ENCODE measurements at regions not wholly inside any gene's neighbourhood (a gene's known extent, or its start where the extent isn't known, plus 50 kb on each side); places are given as distances from the start of the nearest gene placed in this dataset.

DNA sequence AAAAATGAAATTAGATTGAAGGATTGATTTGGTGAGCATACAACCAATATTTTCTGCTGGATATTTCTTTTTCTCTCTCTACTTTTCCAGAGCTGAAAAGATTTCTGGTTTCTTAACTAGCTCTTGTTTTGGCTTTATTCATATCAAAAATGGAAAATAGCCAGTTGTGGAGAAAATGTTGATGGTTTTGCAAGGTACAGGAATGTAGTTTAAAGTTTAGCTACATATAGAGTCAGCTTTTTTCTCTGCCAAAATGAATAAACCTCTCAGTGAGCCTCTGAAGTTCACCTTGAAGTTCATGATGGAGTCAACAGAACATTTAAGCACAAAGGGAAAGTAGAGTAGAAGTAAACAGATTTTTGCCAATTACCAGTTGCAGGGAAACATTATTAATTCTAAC, 720.5 kb upstream of the ALCAM start:
- POLR2A ChIA-PET: no interaction called here
- no peak for DNase-seq
- CTCF ChIA-PET: no interaction called here
- H3K27me3 Mint-ChIP-seq: no peaks in the 10 kb centered on the region
- no peaks in the 10 kb centered on the region for H3K9me3 Mint-ChIP-seq
- H3K36me3 Mint-ChIP-seq (ENCODE audit: low read depth): no peaks in the 10 kb centered on the region
- no peaks in the 10 kb centered on the region for H3K4me1 Mint-ChIP-seq
- no peak overlapping the region for H3K27ac Mint-ChIP-seq
- H3K4me3 Mint-ChIP-seq: no peak overlapping the region

DNA sequence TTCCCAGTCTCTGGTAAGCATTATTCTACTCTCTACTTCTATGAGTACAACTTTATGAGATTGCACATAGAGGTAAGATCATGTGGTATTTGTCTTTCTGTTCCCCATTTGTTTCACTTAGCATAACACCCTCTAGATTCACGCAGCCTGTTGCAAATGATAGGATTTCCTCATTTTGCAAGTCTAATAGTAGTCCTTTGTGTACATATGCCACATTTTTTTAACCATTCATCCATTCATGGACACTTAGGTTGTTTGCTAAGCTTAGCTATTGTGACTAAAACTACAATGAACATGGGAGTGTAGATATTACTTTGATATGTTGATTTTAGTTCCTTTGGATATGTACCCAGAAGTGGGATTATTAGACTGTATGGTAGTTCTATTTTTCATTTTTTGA, 717.9 kb upstream of the ALCAM start:
- Mint-ChIP-seq H3K36me3 (ENCODE audit: low read depth) (no peaks in the 10 kb centered on the region), H3K4me1 (no peaks in the 10 kb centered on the region), H3K27me3 (no peaks in the 10 kb centered on the region), H3K27ac (no peak overlapping the region), H3K4me3 (no peak overlapping the region), H3K9me3 (no peaks in the 10 kb centered on the region)
- no peak for DNase-seq
- CTCF ChIA-PET: no interaction called here
- POLR2A ChIA-PET: no interaction called here

DNA sequence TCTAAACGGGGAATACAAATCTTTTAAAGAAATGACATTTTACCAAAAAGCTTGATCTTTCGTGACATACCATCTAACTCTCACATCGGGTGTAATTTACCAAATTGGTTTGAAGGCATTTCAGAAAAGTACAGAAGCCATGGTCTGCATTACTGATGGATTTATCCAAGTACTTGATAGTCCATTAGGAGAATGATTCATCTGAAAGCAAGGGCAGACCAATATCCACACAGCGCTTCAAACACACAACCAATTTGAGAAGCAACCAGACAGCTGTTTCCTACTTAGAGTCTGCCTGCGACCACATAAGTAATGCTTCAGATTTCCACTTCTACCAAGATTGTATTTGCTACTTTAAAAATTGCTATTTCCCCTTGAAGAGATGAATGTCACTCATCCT, 697.6 kb upstream of the ALCAM start:
- H3K36me3 Mint-ChIP-seq (ENCODE audit: low read depth): no peaks in the 10 kb centered on the region
- no peaks in the 10 kb centered on the region for H3K27me3 Mint-ChIP-seq
- POLR2A ChIA-PET: no interaction called here
- no peak overlapping the region for H3K4me3 Mint-ChIP-seq
- CTCF ChIA-PET: no interaction called here
- no peaks in the 10 kb centered on the region for H3K9me3 Mint-ChIP-seq
- no peak overlapping the region for H3K27ac Mint-ChIP-seq
- no peaks in the 10 kb centered on the region for H3K4me1 Mint-ChIP-seq
- no peak for DNase-seq

DNA sequence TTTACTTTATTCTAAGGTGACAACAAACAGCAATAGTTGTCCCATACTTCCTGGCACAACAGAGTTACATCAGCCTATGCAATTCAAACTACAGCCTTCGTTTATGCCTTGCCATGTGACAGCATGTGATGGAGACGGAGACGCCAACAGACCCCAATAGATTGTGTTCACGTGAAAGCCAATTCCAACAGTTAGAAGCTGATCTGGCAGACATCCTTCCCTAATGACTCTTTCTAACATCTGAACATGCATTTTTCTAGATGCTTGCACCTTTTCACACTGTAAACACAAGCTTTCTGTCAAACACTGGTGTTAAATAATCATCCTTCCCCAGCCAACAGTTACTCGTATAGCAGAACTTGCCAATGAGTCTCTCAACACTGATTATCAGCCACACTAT, 694.4 kb upstream of the ALCAM start:
- ChIA-PET CTCF (interaction anchor here (0.7 kb wide), 1 partner anchor 353 kb away, joined by 5 read pairs; no protein-coding TSS in a partner anchor), POLR2A (no interaction called here)
- no peaks in the 10 kb centered on the region for H3K27me3 Mint-ChIP-seq
- no peaks in the 10 kb centered on the region for H3K9me3 Mint-ChIP-seq
- no peaks in the 10 kb centered on the region for H3K36me3 Mint-ChIP-seq (ENCODE audit: low read depth)
- H3K4me1 Mint-ChIP-seq: no peaks in the 10 kb centered on the region
- H3K27ac Mint-ChIP-seq: no peak overlapping the region
- DNase-seq: no peak
- H3K4me3 Mint-ChIP-seq: no peak overlapping the region

DNA sequence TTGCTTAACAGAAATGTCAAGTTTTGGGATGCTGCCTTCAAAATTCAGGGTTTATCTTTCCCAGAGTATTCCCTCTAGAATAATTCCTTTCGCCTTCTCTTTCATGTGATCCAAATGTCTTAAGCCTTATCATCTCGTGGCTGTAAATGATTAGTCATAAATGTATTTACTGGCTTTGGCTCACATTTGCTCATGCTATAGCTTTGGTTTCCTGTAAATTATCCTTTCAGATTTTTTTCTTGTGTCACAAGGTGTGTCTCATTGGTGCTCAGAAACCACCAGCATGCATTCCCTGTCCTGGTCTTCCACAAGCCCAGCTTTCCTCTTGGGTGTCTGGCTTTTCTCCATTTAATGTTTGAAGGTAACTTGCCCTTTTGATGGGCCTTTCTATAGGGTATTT, 692.7 kb upstream of the ALCAM start:
- Mint-ChIP-seq H3K27ac (no peak overlapping the region), H3K4me3 (no peak overlapping the region), H3K27me3 (no peaks in the 10 kb centered on the region), H3K9me3 (no peaks in the 10 kb centered on the region), H3K36me3 (ENCODE audit: low read depth) (no peaks in the 10 kb centered on the region), H3K4me1 (no peaks in the 10 kb centered on the region)
- ChIA-PET POLR2A (no interaction called here), CTCF (no interaction called here)
- DNase-seq: no peak

DNA sequence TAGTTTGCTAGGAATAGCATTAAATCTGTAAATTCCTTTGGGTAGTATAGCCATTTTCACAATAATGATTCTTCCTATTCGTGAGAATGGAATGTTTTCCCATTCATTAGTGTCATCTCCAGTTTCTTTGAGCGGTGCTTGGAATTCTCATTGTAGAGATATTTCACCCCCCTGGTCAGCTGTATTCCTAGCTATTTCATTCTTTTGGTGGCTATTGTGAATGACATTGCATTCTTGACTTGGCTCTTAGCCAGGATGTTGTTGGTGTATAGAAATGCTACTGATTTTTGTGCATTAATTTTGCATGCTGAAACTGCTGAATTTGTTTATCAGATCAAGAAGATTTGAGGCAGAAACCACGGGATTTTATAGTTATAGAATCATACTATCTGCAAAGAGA, 690.5 kb upstream of the ALCAM start:
- ChIA-PET CTCF (no interaction called here), POLR2A (no interaction called here)
- no peaks in the 10 kb centered on the region for H3K9me3 Mint-ChIP-seq
- H3K27ac Mint-ChIP-seq: no peak overlapping the region
- H3K27me3 Mint-ChIP-seq: no peaks in the 10 kb centered on the region
- no peak overlapping the region for H3K4me3 Mint-ChIP-seq
- no peaks in the 10 kb centered on the region for H3K36me3 Mint-ChIP-seq (ENCODE audit: low read depth)
- no peaks in the 10 kb centered on the region for H3K4me1 Mint-ChIP-seq
- DNase-seq: no peak

DNA sequence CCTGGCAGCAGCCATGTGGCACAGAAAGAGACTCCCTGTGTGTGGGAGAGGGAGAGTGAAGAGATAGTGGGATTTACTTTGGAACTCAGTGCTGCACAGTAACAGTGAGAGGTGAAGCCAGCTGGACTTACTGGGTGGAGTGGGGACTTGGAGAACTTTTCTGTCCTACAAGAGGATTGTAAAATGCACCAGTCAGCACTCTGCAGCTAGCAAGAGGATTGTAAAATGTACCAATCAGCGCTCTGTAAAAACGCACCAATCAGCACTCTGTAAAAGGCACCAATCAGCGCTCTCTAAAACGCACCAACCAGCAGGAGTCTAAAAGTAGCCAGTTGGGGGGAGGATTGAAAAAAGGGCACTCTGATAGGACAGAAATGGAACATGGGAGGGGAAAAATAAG, 688.8 kb upstream of the ALCAM start:
- CTCF ChIA-PET: no interaction called here
- no peak for DNase-seq
- POLR2A ChIA-PET: no interaction called here
- Mint-ChIP-seq H3K4me1 (no peaks in the 10 kb centered on the region), H3K36me3 (ENCODE audit: low read depth) (no peaks in the 10 kb centered on the region), H3K27ac (peak overlapping the region; percentile 64), H3K27me3 (no peaks in the 10 kb centered on the region), H3K4me3 (no peak overlapping the region), H3K9me3 (no peaks in the 10 kb centered on the region)

DNA sequence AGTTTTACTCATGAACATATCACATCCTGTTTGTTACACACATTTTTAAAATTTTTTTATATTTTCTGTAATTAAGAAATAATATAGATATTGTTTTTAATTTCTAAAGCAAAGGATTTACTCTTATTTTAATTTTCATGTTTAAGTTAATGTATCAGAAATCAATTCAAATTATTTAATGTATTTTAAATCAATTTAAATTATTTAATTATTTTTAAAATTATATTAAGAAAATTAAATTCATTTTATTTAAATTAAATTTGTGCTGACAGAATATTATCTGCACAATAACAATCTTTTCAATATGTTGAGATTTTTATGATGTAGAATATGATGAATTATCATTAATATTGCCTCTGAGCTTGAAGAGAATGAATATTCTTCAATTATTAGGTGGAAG, 681.2 kb upstream of the ALCAM start:
- ChIA-PET POLR2A (no interaction called here), CTCF (no interaction called here)
- H3K36me3 Mint-ChIP-seq (ENCODE audit: low read depth): no peaks in the 10 kb centered on the region
- DNase-seq: no peak
- H3K4me3 Mint-ChIP-seq: no peak overlapping the region
- H3K27ac Mint-ChIP-seq: no peak overlapping the region
- peaks cover 4% of the 10 kb centered on the region for H3K9me3 Mint-ChIP-seq
- H3K27me3 Mint-ChIP-seq: no peaks in the 10 kb centered on the region
- no peaks in the 10 kb centered on the region for H3K4me1 Mint-ChIP-seq

DNA sequence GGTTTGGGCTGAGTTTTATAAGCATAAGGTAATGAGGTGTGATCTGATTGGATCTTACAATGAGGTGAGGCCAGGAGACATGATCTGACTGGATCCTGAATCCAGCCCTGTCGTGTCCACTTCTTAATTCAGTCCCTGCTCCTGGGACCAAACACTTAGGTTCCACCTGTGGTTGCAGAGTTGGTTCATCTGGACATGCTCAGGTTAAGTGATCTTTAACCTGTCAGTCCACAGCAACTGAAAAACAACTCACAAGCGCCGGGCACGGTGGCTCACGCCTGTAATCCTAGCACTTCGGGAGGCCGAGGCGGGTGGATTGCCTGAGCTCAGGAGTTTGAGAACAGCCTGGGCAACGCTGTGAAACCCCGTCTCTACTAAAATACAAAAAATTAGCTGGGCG, 679.3 kb upstream of the ALCAM start:
- no peak for DNase-seq
- no peaks in the 10 kb centered on the region for H3K4me1 Mint-ChIP-seq
- POLR2A ChIA-PET: no interaction called here
- CTCF ChIA-PET: no interaction called here
- no peaks in the 10 kb centered on the region for H3K27me3 Mint-ChIP-seq
- H3K36me3 Mint-ChIP-seq (ENCODE audit: low read depth): no peaks in the 10 kb centered on the region
- no peak overlapping the region for H3K27ac Mint-ChIP-seq
- H3K9me3 Mint-ChIP-seq: peaks cover 4% of the 10 kb centered on the region
- no peak overlapping the region for H3K4me3 Mint-ChIP-seq

DNA sequence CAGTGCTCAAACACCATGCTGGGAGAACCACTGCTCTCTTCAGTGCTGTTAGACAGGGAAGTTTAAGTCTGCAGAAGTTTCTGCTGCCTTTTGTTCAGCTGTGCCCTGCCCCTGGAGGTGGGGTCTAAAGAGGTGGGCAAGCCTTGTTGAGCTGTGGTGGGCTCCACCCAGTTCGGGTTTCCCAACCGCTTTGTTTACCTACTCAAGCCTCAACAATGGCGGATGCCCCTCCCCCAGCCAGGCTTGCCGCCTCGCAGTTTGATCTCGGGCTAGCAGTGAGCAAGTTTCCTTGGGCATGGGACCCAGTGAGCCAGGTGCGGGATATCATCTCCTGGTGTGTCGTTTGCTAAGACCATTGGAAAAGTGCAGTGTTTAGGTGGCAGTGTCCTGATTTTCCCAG, 670.2 kb upstream of the ALCAM start:
- Mint-ChIP-seq H3K4me3 (no peak overlapping the region), H3K9me3 (no peaks in the 10 kb centered on the region), H3K36me3 (ENCODE audit: low read depth) (no peaks in the 10 kb centered on the region), H3K27me3 (no peaks in the 10 kb centered on the region), H3K4me1 (no peaks in the 10 kb centered on the region), H3K27ac (no peak overlapping the region)
- ChIA-PET POLR2A (no interaction called here), CTCF (no interaction called here)
- DNase-seq: no peak

DNA sequence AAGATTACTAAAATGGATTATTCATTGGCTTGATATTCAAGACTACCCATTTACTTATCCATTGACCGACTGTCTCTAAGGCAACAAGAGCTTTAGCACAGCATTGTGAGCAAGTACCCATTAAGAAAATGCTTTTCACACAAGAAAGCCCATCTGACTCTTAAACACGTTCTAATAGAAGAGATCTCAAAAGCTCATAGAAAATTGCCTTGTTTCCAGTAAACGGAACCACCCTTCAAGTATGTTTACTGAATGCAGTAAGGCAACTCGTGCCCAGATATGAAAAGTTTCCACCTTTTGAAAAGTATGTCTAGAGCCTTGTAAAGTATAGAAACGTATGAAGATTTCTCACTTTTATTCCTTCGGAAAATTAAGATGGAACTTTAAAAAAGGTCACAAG, 655.3 kb upstream of the ALCAM start:
- Mint-ChIP-seq H3K4me1 (no peaks in the 10 kb centered on the region), H3K4me3 (no peak overlapping the region), H3K27ac (no peak overlapping the region), H3K36me3 (ENCODE audit: low read depth) (no peaks in the 10 kb centered on the region), H3K9me3 (no peaks in the 10 kb centered on the region), H3K27me3 (no peaks in the 10 kb centered on the region)
- CTCF ChIA-PET: no interaction called here
- DNase-seq: no peak
- POLR2A ChIA-PET: no interaction called here

DNA sequence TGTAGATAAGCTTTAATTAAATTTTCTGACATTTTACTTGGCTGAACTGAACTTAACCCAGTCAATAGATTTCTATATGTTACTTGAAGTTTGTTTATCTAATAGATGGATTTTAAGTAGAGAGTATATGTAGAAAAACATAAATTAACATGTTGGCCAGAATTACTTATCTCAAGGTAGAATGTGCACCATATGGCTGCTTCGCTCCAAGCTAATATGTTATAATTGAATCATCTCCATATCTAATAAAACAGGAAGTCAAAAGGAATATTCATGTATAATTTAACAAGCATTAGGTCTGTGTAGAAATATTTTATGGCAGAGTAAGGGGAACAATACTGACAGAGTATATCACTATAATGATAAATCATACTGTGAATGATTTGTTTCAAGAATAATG, 650.7 kb upstream of the ALCAM start:
- no peak for DNase-seq
- H3K27me3 Mint-ChIP-seq: no peaks in the 10 kb centered on the region
- no peaks in the 10 kb centered on the region for H3K4me1 Mint-ChIP-seq
- no peak overlapping the region for H3K4me3 Mint-ChIP-seq
- ChIA-PET CTCF (no interaction called here), POLR2A (no interaction called here)
- H3K36me3 Mint-ChIP-seq (ENCODE audit: low read depth): no peaks in the 10 kb centered on the region
- no peaks in the 10 kb centered on the region for H3K9me3 Mint-ChIP-seq
- H3K27ac Mint-ChIP-seq: no peak overlapping the region

DNA sequence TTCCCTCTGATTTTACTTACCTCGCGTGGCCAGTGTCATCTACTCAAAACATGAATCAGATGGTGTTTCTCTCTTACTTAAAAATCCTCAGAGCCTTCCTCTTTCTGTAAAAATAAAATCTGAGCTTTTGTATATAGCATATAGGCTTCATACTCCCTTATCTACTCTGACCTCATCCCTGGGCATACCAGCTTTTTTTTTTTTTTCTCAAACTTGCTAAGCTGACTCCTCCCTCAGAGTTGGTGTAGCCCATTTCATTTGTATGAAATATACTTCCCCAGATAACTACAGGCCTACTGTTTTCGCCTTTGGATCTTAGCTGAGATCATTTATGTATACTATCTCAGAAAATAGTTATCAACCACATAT, 648.9 kb upstream of the ALCAM start:
- no peaks in the 10 kb centered on the region for H3K27me3 Mint-ChIP-seq
- H3K9me3 Mint-ChIP-seq: no peaks in the 10 kb centered on the region
- no peak overlapping the region for H3K27ac Mint-ChIP-seq
- POLR2A ChIA-PET: no interaction called here
- H3K36me3 Mint-ChIP-seq (ENCODE audit: low read depth): no peaks in the 10 kb centered on the region
- CTCF ChIA-PET: interaction anchor here (1.0 kb wide), 1 partner anchor 758 kb away, joined by 3 read pairs; no protein-coding TSS in a partner anchor
- H3K4me1 Mint-ChIP-seq: no peaks in the 10 kb centered on the region
- no peak overlapping the region for H3K4me3 Mint-ChIP-seq
- no peak for DNase-seq

DNA sequence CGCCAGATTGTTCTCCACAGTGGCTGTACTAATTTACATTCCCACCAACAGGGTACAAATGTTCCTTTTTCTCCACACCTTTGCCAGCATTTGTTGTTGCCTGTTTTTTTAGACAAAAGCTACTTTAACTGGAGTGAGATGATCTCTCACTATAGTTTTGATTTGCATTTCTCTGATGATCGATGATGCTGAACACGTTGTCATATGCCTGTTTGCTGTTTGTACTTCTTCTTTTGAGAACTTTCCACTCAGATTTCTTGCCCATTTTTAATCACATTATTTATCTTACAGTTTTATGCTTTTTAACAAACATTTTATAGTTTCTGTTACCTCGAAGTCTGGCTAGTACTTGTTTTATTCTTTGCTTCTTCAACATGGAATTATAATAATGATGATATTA, 643.7 kb upstream of the ALCAM start:
- DNase-seq: no peak
- POLR2A ChIA-PET: no interaction called here
- no peak overlapping the region for H3K27ac Mint-ChIP-seq
- H3K36me3 Mint-ChIP-seq (ENCODE audit: low read depth): no peaks in the 10 kb centered on the region
- no peaks in the 10 kb centered on the region for H3K4me1 Mint-ChIP-seq
- CTCF ChIA-PET: no interaction called here
- no peaks in the 10 kb centered on the region for H3K9me3 Mint-ChIP-seq
- no peaks in the 10 kb centered on the region for H3K27me3 Mint-ChIP-seq
- H3K4me3 Mint-ChIP-seq: no peak overlapping the region

DNA sequence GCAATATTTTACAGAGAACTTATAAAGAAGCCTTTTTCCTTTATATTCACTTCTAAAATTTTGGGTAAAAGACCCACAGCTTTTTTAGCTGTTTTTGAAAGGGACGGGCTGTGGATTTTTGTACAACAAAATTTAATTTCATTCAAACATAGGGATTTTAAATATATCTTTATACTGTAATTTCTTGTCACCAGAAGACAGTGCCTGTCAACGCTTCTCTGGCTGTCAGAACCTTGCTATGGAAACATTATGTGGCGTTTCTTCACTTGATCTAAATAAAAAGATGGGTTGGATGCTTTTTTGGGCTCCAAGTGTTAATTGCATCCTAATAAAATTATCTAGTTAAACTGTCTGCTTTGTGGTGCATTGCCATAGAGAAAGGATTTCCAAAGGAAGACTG, 635.6 kb upstream of the ALCAM start:
- POLR2A ChIA-PET: no interaction called here
- Mint-ChIP-seq H3K4me3 (no peak overlapping the region), H3K27ac (no peak overlapping the region)

More for the DNA sequence above, 635.6 kb upstream of the ALCAM start:
- Mint-ChIP-seq H3K9me3 (no peaks in the 10 kb centered on the region), H3K4me1 (no peaks in the 10 kb centered on the region), H3K36me3 (ENCODE audit: low read depth) (no peaks in the 10 kb centered on the region), H3K27me3 (no peaks in the 10 kb centered on the region)
- DNase-seq: no peak
- CTCF ChIA-PET: no interaction called here

Data from activated CD4-positive, alpha-beta T cell treated with anti-CD3 and anti-CD28 coated beads, Interleukin-2, amount 10 ng/mL, durations not matched to agents 7 days and 5 days (primary cell).